NCI-H2196 (cell line): ENCODE measurements at regions not wholly inside any gene's neighbourhood (a gene's known extent, or its start where the extent isn't known, plus 50 kb on each side); places are given as distances from the start of the nearest gene placed in this dataset.

ENCODE experiments used
- DNase-seq: peaks from one replicate; lab custom pipeline; 2025; ENCODE audit not compliant: unreplicated experiment; lab: John Stamatoyannopoulos, UW

DNA sequence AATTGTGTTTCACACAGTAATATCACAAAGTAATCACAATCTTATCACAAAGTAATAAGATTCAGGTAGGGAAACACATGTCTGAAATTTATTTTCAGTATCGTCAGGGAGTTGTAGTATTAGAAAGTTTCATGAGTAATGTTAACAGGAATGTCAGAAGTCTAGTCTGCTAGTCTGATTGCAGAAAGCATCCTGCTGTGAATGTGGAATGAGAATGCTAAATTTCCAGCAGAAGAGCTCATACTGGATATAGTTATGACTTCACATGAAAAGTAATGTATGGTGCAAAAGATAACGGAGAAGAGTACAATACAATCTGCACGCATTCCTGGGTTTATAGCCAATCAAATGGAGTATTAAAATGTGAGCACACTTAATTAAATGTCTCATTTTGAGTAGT is 494.7 kb upstream of the SETBP1 start:
- DNase-seq, result no peak

- no peak for DNase-seq
Observed at GRCh38 chr18:44187090-44187489, 493.6 kb upstream of the SETBP1 start.

DNA sequence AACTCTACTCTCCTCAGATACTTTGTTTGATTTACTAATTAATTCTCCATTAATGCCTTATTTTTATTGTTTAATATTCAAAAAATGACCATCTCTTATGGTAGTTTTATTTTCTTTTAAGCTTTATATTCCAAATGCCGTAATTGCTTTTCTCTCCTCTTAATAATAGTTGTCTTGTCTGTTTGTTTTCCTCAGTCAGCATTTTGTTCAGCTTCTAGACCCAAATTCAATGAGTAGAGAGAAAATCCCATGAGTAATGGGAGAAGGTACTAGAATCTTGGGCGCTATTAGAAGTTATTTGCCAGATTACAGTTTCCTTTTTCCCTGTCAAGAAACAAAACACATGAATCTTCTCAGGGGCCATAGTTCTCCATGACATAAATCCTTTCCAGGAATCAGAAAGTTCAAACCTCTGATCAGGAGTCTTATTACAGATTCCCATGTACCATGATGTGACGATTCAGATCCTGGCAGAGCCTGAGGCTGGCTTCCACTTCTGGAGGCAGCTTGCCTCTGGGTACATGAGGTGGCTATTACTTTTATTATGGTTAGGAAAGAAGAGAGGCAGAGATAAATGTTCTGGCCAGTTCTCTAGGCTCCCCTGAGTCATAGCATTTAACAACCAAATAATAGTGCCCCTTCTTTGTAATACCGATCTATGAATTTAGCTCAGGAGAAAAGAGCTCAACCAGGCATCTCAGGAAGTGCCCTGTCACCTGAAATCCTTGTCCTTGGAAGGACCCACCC is 485.1 kb upstream of the SETBP1 start:
- no peak for DNase-seq

GRCh38 chr18:44197832-44198611 is 482.7 kb upstream of the SETBP1 start:
- no peak for DNase-seq

DNA sequence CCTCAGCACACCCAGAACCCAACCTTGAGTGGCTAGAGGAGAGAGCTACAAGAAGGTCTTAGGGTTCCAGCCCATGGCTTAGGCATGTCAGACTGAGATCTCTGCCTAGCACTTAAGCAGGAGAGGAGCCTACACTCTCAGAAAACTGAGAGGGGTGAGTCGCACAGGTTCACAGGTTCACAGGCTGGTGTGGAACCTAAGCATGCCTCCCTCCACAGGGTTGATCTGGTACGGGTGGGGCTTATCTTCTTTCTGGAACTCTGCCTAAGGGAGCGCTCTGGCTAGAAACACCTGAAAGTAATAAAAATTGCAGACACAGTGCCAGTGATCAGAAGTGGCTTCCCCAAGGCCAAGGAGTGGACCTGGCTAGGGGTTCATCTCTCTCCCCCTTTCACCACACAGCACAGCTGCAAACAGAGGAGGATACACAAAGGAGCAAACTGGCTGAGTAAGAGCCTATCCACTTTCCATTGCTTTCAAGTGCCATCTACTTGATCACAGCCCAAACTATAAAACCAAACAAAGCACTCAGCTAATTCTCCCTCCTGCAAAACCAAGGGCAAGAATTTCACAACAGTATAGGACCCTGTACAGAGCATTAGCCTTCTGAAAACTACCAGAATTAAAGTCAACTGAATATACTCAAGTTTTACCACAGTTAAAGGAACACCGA is 481.9 kb upstream of the SETBP1 start:
- no peak for DNase-seq

GRCh38 chr18:44213293-44213692 is 467.4 kb upstream of the SETBP1 start:
- DNase-seq, result no peak

DNA sequence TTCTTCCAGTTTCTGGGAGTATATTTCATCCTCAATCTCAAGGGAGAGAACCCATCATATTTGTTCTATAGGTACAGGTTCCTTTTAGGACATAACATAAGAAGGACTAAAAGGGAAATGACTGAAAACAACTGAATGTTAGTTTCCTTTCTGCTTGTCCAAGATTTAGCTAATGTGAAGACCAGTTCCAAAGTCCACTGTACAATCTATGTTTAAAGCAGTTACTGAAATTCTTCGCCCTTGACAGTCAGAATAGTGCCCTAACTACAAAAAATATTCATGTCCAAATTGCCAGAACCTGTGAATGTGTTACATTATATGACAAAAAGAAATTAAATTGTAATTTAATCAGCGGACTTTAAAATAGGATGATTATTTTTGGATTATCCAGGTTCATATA is 466.3 kb upstream of the SETBP1 start:
- DNase-seq, result no peak

- no peak for DNase-seq
Observed at GRCh38 chr18:44216169-44216568, 464.5 kb upstream of the SETBP1 start.

DNA sequence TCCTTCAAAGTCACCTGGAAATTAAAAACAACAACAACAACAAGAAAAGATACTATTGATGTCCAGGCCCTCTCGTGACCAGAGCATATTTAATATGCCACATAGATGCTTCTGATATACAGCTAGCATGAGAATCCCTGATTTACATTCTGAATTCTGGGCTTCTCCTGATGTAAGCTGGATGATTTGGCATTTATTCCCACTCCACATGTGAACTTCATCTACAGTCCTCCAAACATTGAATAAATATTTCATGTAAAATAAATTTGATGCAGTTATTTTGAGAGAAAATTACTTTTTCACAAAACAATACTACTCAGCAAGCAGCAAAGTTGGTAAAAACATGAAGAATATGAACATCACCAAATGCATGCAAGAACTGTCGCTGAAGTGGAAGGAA is 453.2 kb upstream of the SETBP1 start:
- DNase-seq, result no peak

DNA sequence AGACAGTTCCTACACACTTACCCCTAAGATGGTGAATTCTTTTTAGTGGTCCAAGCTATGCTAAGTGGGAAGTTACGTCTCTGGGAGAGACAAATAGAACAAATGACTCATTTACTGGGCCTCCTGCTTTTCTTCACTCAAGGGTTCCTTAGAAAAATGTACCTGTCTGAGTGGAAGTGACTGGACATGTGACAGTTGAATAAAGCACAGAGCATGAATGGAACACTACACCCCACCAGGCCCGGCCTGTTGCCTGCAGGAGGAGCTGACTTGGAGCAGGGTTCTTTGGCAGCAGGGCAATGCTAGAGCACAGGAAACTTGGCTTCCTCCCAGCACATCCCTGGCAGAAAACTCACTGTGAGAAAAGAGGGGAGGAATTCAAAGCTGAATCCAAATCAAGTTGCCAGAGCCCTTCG is 451.0 kb upstream of the SETBP1 start:
- DNase-seq, result no peak

DNA sequence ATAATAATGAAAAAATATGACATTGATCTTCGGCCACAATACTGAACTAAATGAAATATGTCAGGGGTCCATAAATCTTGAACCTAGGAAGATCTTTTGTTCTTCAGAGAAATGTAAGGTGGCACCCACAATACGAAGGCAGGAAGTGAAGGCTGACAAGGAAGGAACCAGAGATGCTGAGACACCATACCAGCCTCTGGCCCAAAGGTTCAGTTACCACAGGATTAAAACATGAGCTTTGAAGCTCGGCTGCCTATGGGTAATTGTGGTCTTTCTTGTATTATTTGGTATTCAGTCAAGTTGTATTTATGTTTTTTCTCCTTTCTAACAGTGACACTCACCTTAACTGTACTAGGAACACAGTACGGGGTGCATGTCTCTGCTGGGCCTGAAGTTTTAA is 448.8 kb upstream of the SETBP1 start:
- no peak for DNase-seq

GRCh38 chr18:44232500-44232899 is 448.2 kb upstream of the SETBP1 start:
- DNase-seq, result no peak

DNA sequence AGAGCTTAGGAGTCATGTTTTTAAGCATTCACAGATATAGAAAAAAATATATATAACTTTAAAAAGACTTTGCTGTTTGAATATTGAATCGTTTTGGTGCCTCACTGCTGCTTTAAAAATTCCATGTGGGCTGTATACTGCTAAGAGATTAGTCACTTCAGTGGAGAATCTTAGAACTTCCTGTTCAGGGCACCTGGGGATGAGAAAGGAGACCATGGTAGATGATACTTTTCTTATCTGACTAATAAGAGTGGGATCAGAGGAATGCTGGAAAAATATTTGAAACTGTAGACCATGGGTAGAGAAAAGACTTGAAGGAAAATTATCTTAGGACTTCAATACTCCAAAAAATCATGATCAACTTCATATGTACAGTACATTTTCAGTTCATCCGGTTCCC is 442.2 kb upstream of the SETBP1 start:
- DNase-seq, result no peak

GRCh38 chr18:44238911-44239310 is 441.8 kb upstream of the SETBP1 start:
- DNase-seq, result no peak

- no peak for DNase-seq
Observed at GRCh38 chr18:44241020-44241419, 439.7 kb upstream of the SETBP1 start.

DNA sequence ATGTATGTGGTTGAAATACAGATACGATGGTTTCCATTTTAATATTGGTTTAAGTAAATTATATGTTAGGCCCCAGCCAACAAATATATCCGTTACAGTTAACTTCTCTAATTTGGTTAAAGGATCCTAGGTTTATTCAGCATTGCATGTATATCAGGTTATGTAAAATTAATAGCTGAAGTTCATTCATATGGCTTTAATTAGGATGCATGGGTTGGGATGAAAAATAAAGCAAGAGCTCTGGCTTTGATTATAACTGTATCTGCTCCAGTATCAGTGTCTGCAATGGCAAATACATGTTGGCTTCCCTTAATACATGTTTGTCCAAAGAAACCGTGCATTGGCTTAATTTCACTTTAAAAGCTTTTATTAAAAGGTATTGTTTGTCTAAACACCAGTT is 435.7 kb upstream of the SETBP1 start:
- no peak for DNase-seq

DNA sequence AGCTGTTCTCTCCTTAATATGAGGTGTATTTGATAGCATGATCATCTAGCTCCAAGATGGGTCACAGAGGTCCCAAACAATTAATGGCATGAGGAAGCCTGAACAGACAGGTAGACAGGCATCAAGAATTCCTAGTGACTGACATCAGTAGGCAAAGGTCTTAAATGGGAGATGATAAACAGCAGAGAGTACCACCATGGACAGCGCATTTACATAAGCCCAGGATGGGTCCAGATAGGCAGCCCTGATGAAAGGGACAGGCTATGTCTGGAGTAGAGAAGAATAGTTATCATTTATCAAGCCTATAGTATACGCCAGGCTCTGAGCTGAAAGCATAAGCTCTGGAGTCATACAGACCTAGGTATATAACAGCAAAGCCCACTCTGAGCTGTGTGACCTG is 434.7 kb upstream of the SETBP1 start:
- no peak for DNase-seq

GRCh38 chr18:44258086-44258485 is 422.6 kb upstream of the SETBP1 start:
- no peak for DNase-seq

DNA sequence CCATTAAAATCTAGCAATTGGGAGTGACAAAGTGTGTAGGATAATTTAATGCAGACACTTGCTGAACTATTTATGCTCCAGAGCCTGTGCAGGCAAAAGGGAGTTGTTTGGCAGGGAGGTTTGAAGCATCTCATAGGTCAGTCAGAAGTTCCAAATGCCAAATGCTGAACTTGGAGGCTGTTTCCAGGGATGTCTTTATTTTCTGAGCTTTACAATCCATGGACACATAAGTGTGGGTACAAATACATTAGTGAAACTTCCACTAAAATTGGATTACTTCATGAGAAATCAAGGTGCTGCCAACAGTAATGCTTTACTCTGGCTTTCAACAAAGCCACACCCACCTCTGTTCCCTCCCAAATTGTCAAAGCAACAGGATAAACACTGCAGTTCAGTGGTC is 422.1 kb upstream of the SETBP1 start:
- DNase-seq, result no peak

DNA sequence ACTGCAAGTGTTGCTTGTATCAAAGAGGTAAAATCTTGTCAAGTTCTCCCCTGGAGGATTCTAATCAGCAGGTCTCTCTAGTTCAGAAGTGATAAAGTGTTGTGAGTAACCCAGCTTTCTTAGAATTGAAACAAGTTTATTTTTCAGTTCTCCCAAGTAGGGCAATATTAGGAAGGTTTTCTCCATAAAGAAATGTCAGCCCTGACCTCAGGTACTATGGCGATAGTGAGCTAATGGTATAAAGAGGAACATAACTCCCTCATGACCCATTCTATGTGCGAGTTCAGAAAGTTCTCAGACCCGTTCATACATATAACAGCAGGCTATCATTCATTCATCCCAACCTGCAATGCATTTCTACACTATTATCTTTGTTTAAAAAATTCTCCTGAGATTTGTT is 421.1 kb upstream of the SETBP1 start:
- DNase-seq, result no peak

DNA sequence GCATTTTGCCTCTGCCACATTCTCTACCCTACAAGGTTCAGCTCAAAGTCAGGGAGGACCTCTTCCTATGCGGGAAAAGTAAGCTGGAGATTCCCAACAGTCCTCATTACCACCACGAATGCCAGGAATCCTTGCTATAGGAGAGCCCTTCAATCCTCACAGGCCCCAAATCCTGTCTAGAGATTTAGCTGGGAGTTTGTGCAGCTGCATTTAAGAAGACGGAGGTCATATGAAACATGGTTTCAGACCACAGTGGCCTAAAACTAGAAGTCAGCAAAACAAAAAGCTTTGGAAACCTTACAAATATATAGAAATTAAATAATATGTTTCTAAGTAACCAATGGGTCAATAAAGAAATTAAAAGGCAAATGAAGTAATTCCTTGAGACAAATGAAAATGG is 415.3 kb upstream of the SETBP1 start:
- no peak for DNase-seq

- DNase-seq, result no peak
Observed at GRCh38 chr18:44273298-44273697, 407.4 kb upstream of the SETBP1 start.
